Pancreas (tissue), 10 donors: ENCODE measurements at regions not wholly inside any gene's neighbourhood (a gene's known extent, or its start where the extent isn't known, plus 50 kb on each side); places are given as distances from the start of the nearest gene placed in this dataset.

Source experiments
- ATAC-seq, 4 donors: fragments of 200-7000 bp; cut with Tn5 transposase; one replicate each; pipeline versions ENCODE4 v1.8.0 to v1.9.1; 2020; ENCODE audit warnings: mild to moderate bottlenecking in 4 of 4, moderate library complexity in 4 of 4
- DNase-seq, 6 donors: peaks; one replicate each; pipeline ENCODE4 v3.0.0-alpha.2; 2020
- FAIRE-seq: peaks from 2 replicates; lab custom pipeline; 2012; peaks lifted over from hg19 to GRCh38; lab: Jason Lieb, UNC
- H3K27ac ChIP-seq, 4 donors: fragments of 200-600 bp; sonication (generic); 1 replicate in 3 of 4; 2 replicates in 1 of 4; pipeline versions ENCODE4 v1.5.0 to v1.8.0; 2020
- H3K27me3 ChIP-seq, 4 donors: fragments of 200-600 bp; one replicate each; pipeline ENCODE4 v1.8.0; 2021
- H3K36me3 ChIP-seq, 3 donors: fragments of 200-600 bp; sonication (generic) in 1 of 3; one replicate each; pipeline versions ENCODE4 v1.5.0 to v1.8.0; 2020 to 2021
- H3K4me1 ChIP-seq, 3 donors: fragments of 200-600 bp; one replicate each; pipeline ENCODE4 v1.8.0; 2021
- H3K4me3 ChIP-seq, 4 donors: fragments of 200-600 bp; sonication (generic) in 2 of 4; one replicate each; pipeline versions ENCODE4 v1.5.0 to v1.8.0; 2020 to 2021
- H3K9me3 ChIP-seq, 4 donors: fragments of 200-600 bp; one replicate each; pipeline ENCODE4 v1.8.0; 2021
- WGBS, 2 donors: extraction: QIAGEN DNeasy Blood & Tissue Kit; methylation state at CpG; one replicate each; pipeline ENCODE4 v1.1.7; 2013; 5-methylcytosine and 5-hydroxymethylcytosine counted together
- intact Hi-C, 3 donors: fragments of 100-400 bp; cut with DNase I; formaldehyde crosslinking; loops; one replicate each; pipeline versions ENCODE4 v1.11.1 to v1.14.2; 2022
- TF ChIP-seq, protein P1 (sequence below), 4 donors: fragments of 200-600 bp; sonication (generic) in 3 of 4; IDR thresholded peaks; one replicate each; pipeline versions ENCODE4 v1.5.0 to v1.8.0; 2021; ENCODE audit warnings: antibody characterized with exemption in 4 of 4
- donor health status: healthy with polysubstance abuse.
- donor health status: DM: no; HTN: no; CAD: no; lungs with moderate emphysema.
- donor health status: DM: no; HTN: no; CAD: no.
- donor health status: control.
- donor health status: control.
- donor health status: Bipolar disorder and iron deficiency.
- donor health status: DM: yes; HTN: yes; CAD: no.
- donor health status: DM: no; HTN: no; CAD: no.
- donor health status: DM: no; HTN: no; CAD: no.
- donor health status: DM: yes; HTN: yes; CAD: no.

DNA sequence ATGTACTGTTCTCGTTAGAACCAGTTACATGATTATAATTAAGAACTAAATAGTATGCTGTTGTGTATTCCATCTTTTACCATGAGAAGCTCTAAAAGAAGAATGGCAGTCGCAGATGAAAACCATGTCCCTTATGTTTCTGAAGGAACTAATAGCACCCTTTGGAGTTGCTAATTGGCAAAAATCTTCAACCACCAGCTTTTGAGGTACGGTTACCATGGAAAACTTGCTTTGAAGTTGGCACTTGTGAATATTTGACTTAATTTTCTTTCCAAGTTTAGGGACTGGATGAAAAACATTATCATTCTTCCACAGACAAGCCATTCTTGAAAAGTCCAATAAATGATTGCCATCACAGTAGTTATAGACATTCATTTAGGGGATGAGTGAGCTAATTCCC is 666.6 kb upstream of the ROBO1 start:
- no peak for DNase-seq
- Histone ChIP-seq H3K9me3 (no peaks in the 10 kb centered on the region), H3K4me1 (no peaks in the 10 kb centered on the region), H3K36me3 (no peaks in the 10 kb centered on the region), H3K4me3 (no peak overlapping the region), H3K27me3 (no peaks in the 10 kb centered on the region), H3K27ac (no peak overlapping the region)
- TF ChIP-seq, protein P1, sequence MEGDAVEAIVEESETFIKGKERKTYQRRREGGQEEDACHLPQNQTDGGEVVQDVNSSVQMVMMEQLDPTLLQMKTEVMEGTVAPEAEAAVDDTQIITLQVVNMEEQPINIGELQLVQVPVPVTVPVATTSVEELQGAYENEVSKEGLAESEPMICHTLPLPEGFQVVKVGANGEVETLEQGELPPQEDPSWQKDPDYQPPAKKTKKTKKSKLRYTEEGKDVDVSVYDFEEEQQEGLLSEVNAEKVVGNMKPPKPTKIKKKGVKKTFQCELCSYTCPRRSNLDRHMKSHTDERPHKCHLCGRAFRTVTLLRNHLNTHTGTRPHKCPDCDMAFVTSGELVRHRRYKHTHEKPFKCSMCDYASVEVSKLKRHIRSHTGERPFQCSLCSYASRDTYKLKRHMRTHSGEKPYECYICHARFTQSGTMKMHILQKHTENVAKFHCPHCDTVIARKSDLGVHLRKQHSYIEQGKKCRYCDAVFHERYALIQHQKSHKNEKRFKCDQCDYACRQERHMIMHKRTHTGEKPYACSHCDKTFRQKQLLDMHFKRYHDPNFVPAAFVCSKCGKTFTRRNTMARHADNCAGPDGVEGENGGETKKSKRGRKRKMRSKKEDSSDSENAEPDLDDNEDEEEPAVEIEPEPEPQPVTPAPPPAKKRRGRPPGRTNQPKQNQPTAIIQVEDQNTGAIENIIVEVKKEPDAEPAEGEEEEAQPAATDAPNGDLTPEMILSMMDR (IDR thresholded peaks at IDR 0.05), result no peak
- intact Hi-C loops, result no loop called here
- FAIRE-seq, result no peak
- 63 to 76% methylated on average over 3 of the region's 3 CpGs for WGBS, 2 donors
- ATAC-seq, result no peak

DNA sequence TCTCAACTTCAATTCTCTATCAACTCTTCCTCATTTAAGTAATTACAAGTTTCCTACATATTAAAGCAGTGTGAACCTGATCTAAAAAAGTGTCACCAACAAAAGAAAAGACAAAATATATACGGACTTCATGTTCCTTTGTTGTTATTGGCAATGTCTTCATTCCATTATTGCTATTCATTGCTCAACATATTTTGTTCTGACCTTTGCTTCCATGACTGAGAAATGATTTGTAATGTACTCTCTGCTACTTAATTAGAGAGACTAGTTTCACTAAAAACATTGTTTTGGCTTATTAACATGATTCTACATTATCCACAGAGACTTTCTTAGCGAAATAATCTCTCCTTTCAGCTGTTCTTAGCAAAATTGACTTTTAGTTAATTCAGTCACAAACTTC is 657.2 kb upstream of the ROBO1 start:
- FAIRE-seq (no peak), DNase-seq (no peak), ATAC-seq (no peak)
- intact Hi-C loops, result no loop called here
- TF ChIP-seq, protein P1 (IDR thresholded peaks at IDR 0.05), result no peak
- WGBS, 2 donors, result 15 to 19% methylated on average over 2 of the region's 2 CpGs
- no peak overlapping the region for H3K27ac ChIP-seq
- H3K4me1 ChIP-seq, result no peaks in the 10 kb centered on the region
- H3K4me3 ChIP-seq, result no peak overlapping the region
- no peaks in the 10 kb centered on the region for H3K27me3 ChIP-seq
- H3K9me3 ChIP-seq, result no peaks in the 10 kb centered on the region
- no peaks in the 10 kb centered on the region for H3K36me3 ChIP-seq

DNA sequence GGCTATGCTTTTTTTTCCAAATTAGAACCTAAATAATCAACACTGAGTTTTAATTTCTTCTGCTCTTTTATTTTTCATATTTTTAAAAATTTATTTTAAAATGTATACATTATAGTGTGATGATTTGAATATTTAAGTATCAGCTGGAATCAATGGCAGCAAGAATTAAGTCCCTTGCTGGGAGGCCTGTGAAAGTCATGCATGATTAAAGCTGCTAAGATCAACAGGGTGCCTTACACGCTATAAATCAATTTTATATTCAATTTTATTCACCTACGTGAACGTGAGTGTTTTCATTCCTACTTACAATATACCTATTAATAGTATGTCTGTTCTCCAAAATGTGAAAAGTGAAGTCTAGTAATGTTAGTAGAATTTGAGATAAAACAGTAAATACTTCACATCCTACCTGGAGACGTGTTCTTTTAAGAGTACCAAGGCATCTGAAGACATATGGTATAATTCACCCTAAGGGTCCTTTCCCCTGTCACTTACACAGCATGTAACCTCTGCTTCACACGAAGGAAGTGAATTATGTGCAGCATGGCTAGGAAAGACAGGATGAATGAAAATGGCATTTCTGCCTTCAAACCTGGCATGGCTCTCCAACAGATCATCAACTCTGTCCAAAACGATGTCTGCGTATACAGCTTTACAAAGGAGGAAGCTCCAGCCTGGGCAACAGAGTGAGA is 640.4 kb upstream of the ROBO1 start:
- no peak for FAIRE-seq
- H3K4me3 ChIP-seq, result no peak overlapping the region
- intact Hi-C loops, result no loop called here
- no peaks in the 10 kb centered on the region for H3K36me3 ChIP-seq
- no peaks in the 10 kb centered on the region for H3K27me3 ChIP-seq
- ATAC-seq, result no peak
- H3K4me1 ChIP-seq, result no peaks in the 10 kb centered on the region
- H3K9me3 ChIP-seq, result no peaks in the 10 kb centered on the region
- 50 to 70% methylated on average over 7 of the region's 7 CpGs for WGBS, 2 donors
- TF ChIP-seq, protein P1 (IDR thresholded peaks at IDR 0.05), result no peak
- DNase-seq, result no peak
- H3K27ac ChIP-seq, result no peak overlapping the region

- 63 to 73% methylated on average over 5 of the region's 5 CpGs for WGBS, 2 donors
- TF ChIP-seq, protein P1 (IDR thresholded peaks at IDR 0.05), result no peak
- Histone ChIP-seq H3K36me3 (no peaks in the 10 kb centered on the region), H3K27me3 (no peaks in the 10 kb centered on the region), H3K4me1 (no peaks in the 10 kb centered on the region), H3K9me3 (no peaks in the 10 kb centered on the region), H3K27ac (no peak overlapping the region), H3K4me3 (no peak overlapping the region)
- FAIRE-seq (no peak), DNase-seq (no peak), ATAC-seq (no peak)
- intact Hi-C loops, result no loop called here
Observed at GRCh38 chr3:80405618-80406017, 637.8 kb upstream of the ROBO1 start.

- FAIRE-seq (no peak), ATAC-seq (no peak), DNase-seq (no peak)
- H3K36me3 ChIP-seq, result no peaks in the 10 kb centered on the region
- no peaks in the 10 kb centered on the region for H3K27me3 ChIP-seq
- H3K4me1 ChIP-seq, result no peaks in the 10 kb centered on the region
- H3K4me3 ChIP-seq, result no peak overlapping the region
- H3K27ac ChIP-seq, result no peak overlapping the region
- intact Hi-C loops, result no loop called here
- H3K9me3 ChIP-seq, result no peaks in the 10 kb centered on the region
- TF ChIP-seq, protein P1 (IDR thresholded peaks at IDR 0.05), result no peak
- WGBS, 2 donors, result 63 to 74% methylated on average over 5 of the region's 5 CpGs
Observed at GRCh38 chr3:80395023-80395422, 627.2 kb upstream of the ROBO1 start.
